ENCODE measurements at regions not wholly inside any gene's neighbourhood (a gene's known extent, or its start where the extent isn't known, plus 50 kb on each side); places are given as distances from the start of the nearest gene placed in this dataset.

- no peaks in the 10 kb centered on the region for H3K27me3 ChIP-seq (ENCODE audit: insufficient read depth, low read depth, low read length)
- no peak overlapping the region for H2AFZ ChIP-seq (ENCODE audit: low read depth, low read length)
- no peaks in the 10 kb centered on the region for H3K79me2 ChIP-seq (replicated peaks; ENCODE audit: insufficient read depth, low read length)
- H4K20me1 ChIP-seq (ENCODE audit: insufficient read depth), result no peaks in the 10 kb centered on the region
- TF ChIP-seq MXI1 (conservative IDR thresholded peaks at IDR 0.05; ENCODE audit: poor library complexity, severe bottlenecking) (no peak), EP300 (conservative IDR thresholded peaks at IDR 0.05; ENCODE audit: poor library complexity, severe bottlenecking) (no peak), SMC3 (conservative IDR thresholded peaks at IDR 0.05; ENCODE audit: poor library complexity) (no peak), EZH2 (IDR thresholded peaks at IDR 0.05; ENCODE audit: borderline replicate concordance, insufficient read depth, low read length, poor library complexity, severe bottlenecking) (no peak), REST (IDR thresholded peaks at IDR 0.05; ENCODE audit: borderline replicate concordance) (no peak)
- TF ChIP-seq, protein P1, sequence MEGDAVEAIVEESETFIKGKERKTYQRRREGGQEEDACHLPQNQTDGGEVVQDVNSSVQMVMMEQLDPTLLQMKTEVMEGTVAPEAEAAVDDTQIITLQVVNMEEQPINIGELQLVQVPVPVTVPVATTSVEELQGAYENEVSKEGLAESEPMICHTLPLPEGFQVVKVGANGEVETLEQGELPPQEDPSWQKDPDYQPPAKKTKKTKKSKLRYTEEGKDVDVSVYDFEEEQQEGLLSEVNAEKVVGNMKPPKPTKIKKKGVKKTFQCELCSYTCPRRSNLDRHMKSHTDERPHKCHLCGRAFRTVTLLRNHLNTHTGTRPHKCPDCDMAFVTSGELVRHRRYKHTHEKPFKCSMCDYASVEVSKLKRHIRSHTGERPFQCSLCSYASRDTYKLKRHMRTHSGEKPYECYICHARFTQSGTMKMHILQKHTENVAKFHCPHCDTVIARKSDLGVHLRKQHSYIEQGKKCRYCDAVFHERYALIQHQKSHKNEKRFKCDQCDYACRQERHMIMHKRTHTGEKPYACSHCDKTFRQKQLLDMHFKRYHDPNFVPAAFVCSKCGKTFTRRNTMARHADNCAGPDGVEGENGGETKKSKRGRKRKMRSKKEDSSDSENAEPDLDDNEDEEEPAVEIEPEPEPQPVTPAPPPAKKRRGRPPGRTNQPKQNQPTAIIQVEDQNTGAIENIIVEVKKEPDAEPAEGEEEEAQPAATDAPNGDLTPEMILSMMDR (IDR thresholded peaks at IDR 0.05; ENCODE audit: poor library complexity, severe bottlenecking), result no peak
- no peaks in the 10 kb centered on the region for H3F3A ChIP-seq (ENCODE audit: insufficient read depth, low read length, poor library complexity, severe bottlenecking)
- H3K9me3 ChIP-seq (ENCODE audit: low read length), result no peaks in the 10 kb centered on the region
- H3K36me3 ChIP-seq (ENCODE audit: insufficient read depth, low read length), result no peaks in the 10 kb centered on the region
- H3K4me3 ChIP-seq (ENCODE audit: low read length), result no peak overlapping the region
- H3K9me2 ChIP-seq (ENCODE audit: insufficient read depth, low read length), result no peaks in the 10 kb centered on the region
- no peak overlapping the region for H3K27ac ChIP-seq (ENCODE audit: low read length)
- H3K9ac ChIP-seq (ENCODE audit: low read length), result no peak overlapping the region
- H3K4me2 ChIP-seq (ENCODE audit: low read length), result no peak overlapping the region
Observed at GRCh38 chr3:127469760-127470159, 120.8 kb downstream of the TPRA1 start.

GRCh38 chr3:127467391-127467790, 123.1 kb downstream of the TPRA1 start:
- H3K36me3 ChIP-seq (ENCODE audit: insufficient read depth, low read length), result no peaks in the 10 kb centered on the region
- no peak overlapping the region for H2AFZ ChIP-seq (ENCODE audit: low read depth, low read length)
- no peak overlapping the region for H3K9ac ChIP-seq (ENCODE audit: low read length)

More at GRCh38 chr3:127467391-127467790, 123.1 kb downstream of the TPRA1 start:
- H3K4me3 ChIP-seq (ENCODE audit: low read length), result no peak overlapping the region
- no peak overlapping the region for H3K27ac ChIP-seq (ENCODE audit: low read length)
- H3K9me3 ChIP-seq (ENCODE audit: low read length), result no peaks in the 10 kb centered on the region
- no peaks in the 10 kb centered on the region for H3F3A ChIP-seq (ENCODE audit: insufficient read depth, low read length, poor library complexity, severe bottlenecking)
- H3K79me2 ChIP-seq (replicated peaks; ENCODE audit: insufficient read depth, low read length), result no peaks in the 10 kb centered on the region
- TF ChIP-seq REST (IDR thresholded peaks at IDR 0.05; ENCODE audit: borderline replicate concordance) (no peak), TAF1 (IDR thresholded peaks at IDR 0.05; ENCODE audit: low read depth) (no peak), EP300 (conservative IDR thresholded peaks at IDR 0.05; ENCODE audit: poor library complexity, severe bottlenecking) (no peak), SMC3 (conservative IDR thresholded peaks at IDR 0.05; ENCODE audit: poor library complexity) (no peak), MXI1 (conservative IDR thresholded peaks at IDR 0.05; ENCODE audit: poor library complexity, severe bottlenecking) (no peak), RAD21 (conservative IDR thresholded peaks at IDR 0.05) (no peak), POLR2AphosphoS5 (IDR thresholded peaks at IDR 0.05) (no peak), EZH2 (IDR thresholded peaks at IDR 0.05; ENCODE audit: borderline replicate concordance, insufficient read depth, low read length, poor library complexity, severe bottlenecking) (no peak)
- TF ChIP-seq, protein P1 (IDR thresholded peaks at IDR 0.05; ENCODE audit: poor library complexity, severe bottlenecking), result no peak
- H3K9me2 ChIP-seq (ENCODE audit: insufficient read depth, low read length), result no peaks in the 10 kb centered on the region
- H3K27me3 ChIP-seq (ENCODE audit: insufficient read depth, low read depth, low read length), result no peaks in the 10 kb centered on the region
- H3K4me2 ChIP-seq (ENCODE audit: low read length), result no peak overlapping the region
- H4K20me1 ChIP-seq (ENCODE audit: insufficient read depth), result no peaks in the 10 kb centered on the region

All from neural cell (in vitro differentiated cells).